Mesenteric fat pad (tissue), 1 donor: ENCODE measurements at regions not wholly inside any gene's neighbourhood (a gene's known extent, or its start where the extent isn't known, plus 50 kb on each side); places are given as distances from the start of the nearest gene placed in this dataset.

Experiments
- DNase-seq: peaks from one replicate; pipeline ENCODE4 v3.0.0-alpha.2; 2020; ENCODE audit warnings: low spot score
- donor health status: DM: yes; HTN: yes; CAD: no.

- no peak for DNase-seq
Measured at GRCh38 chr1:4937876-4938534, 283.6 kb downstream of the AJAP1 start.

- DNase-seq: no peak
Measured at GRCh38 chr1:4935807-4936206, 281.4 kb downstream of the AJAP1 start.

GRCh38 chr1:4933232-4933631, 278.8 kb downstream of the AJAP1 start:
- DNase-seq: no peak

GRCh38 chr1:4932311-4933030, 278.1 kb downstream of the AJAP1 start:
- no peak for DNase-seq

- DNase-seq: no peak
Measured at GRCh38 chr1:4931486-4931885, 277.1 kb downstream of the AJAP1 start.

- DNase-seq: no peak
Measured at GRCh38 chr1:4928186-4928585, 273.8 kb downstream of the AJAP1 start.

- no peak for DNase-seq
Measured at GRCh38 chr1:4924356-4924755, 269.9 kb downstream of the AJAP1 start.

- peak; percentile 71 for DNase-seq
Measured at GRCh38 chr1:4916610-4917009, 262.2 kb downstream of the AJAP1 start.

GRCh38 chr1:4915154-4915553, 260.7 kb downstream of the AJAP1 start:
- no peak for DNase-seq

- no peak for DNase-seq
Measured at GRCh38 chr1:4908486-4908885, 254.1 kb downstream of the AJAP1 start.

- DNase-seq: no peak
Measured at GRCh38 chr1:4894566-4894965, 240.2 kb downstream of the AJAP1 start.

GRCh38 chr1:4880626-4881025, 226.2 kb downstream of the AJAP1 start:
- DNase-seq: no peak

GRCh38 chr1:4877426-4877825, 223.0 kb downstream of the AJAP1 start:
- no peak for DNase-seq

GRCh38 chr1:4871373-4871772, 217.0 kb downstream of the AJAP1 start:
- DNase-seq: no peak

GRCh38 chr1:4868521-4868920, 214.1 kb downstream of the AJAP1 start:
- DNase-seq: no peak

GRCh38 chr1:4856396-4856795, 202.0 kb downstream of the AJAP1 start:
- no peak for DNase-seq

- no peak for DNase-seq
Measured at GRCh38 chr1:4854367-4854766, 200.0 kb downstream of the AJAP1 start.

GRCh38 chr1:4853904-4854303, 199.5 kb downstream of the AJAP1 start:
- DNase-seq: no peak

GRCh38 chr1:4851385-4852065, 197.1 kb downstream of the AJAP1 start:
- no peak for DNase-seq

- DNase-seq: no peak
Measured at GRCh38 chr1:4848431-4848830, 194.0 kb downstream of the AJAP1 start.

GRCh38 chr1:4847711-4848110, 193.3 kb downstream of the AJAP1 start:
- DNase-seq: no peak
